GM21576 (cell line): ENCODE measurements at regions not wholly inside any gene's neighbourhood (a gene's known extent, or its start where the extent isn't known, plus 50 kb on each side); places are given as distances from the start of the nearest gene placed in this dataset.

Source experiments
- ATAC-seq: cut with Tn5 transposase; IDR thresholded peaks from one replicate; pipeline ENCODE4 v1.9.1; 2021; ENCODE audit warnings: mild to moderate bottlenecking, moderate library complexity; ENCODE audit not compliant: unreplicated experiment

- ATAC-seq = no peak
Measured at GRCh38 chr18:56383349-56383748, 255.0 kb downstream of the TXNL1 start.

- no peak for ATAC-seq
Measured at GRCh38 chr18:56382541-56382940, 255.9 kb downstream of the TXNL1 start.

- ATAC-seq = no peak
Measured at GRCh38 chr18:56381196-56381595, 257.2 kb downstream of the TXNL1 start.

- no peak for ATAC-seq
Measured at GRCh38 chr18:56380685-56381084, 257.7 kb downstream of the TXNL1 start.

GRCh38 chr18:56379256-56379655, 259.1 kb downstream of the TXNL1 start:
- no peak for ATAC-seq

- ATAC-seq = no peak
Measured at GRCh38 chr18:56377231-56377630, 261.2 kb downstream of the TXNL1 start.

GRCh38 chr18:56374007-56374655, 264.3 kb downstream of the TXNL1 start:
- ATAC-seq = no peak

GRCh38 chr18:56373601-56374000, 264.8 kb downstream of the TXNL1 start:
- ATAC-seq = no peak

- ATAC-seq = no peak
Measured at GRCh38 chr18:56368066-56368465, 270.3 kb downstream of the TXNL1 start.

- no peak for ATAC-seq
Measured at GRCh38 chr18:56358608-56359280, 279.6 kb downstream of the TXNL1 start.

- no peak for ATAC-seq
Measured at GRCh38 chr18:56353663-56354260, 284.6 kb downstream of the TXNL1 start.

GRCh38 chr18:56351911-56352500, 286.4 kb downstream of the TXNL1 start:
- ATAC-seq = no peak

GRCh38 chr18:56337507-56337906, 300.9 kb downstream of the TXNL1 start:
- no peak for ATAC-seq

- no peak for ATAC-seq
Measured at GRCh38 chr18:56333839-56334238, 304.6 kb downstream of the TXNL1 start.

GRCh38 chr18:56333146-56333545, 305.2 kb downstream of the TXNL1 start:
- ATAC-seq = no peak

GRCh38 chr18:56332371-56332770, 306.0 kb downstream of the TXNL1 start:
- ATAC-seq = no peak

- ATAC-seq = no peak
Measured at GRCh38 chr18:56330366-56331110, 307.9 kb downstream of the TXNL1 start.

- ATAC-seq = no peak
Measured at GRCh38 chr18:56329536-56329935, 308.9 kb downstream of the TXNL1 start.

- ATAC-seq = no peak
Measured at GRCh38 chr18:56327191-56327885, 311.1 kb downstream of the TXNL1 start.

- no peak for ATAC-seq
Measured at GRCh38 chr18:56326336-56327072, 311.9 kb downstream of the TXNL1 start.
